ENCODE measurements at regions not wholly inside any gene's neighbourhood (a gene's known extent, or its start where the extent isn't known, plus 50 kb on each side); places are given as distances from the start of the nearest gene placed in this dataset.

DNA sequence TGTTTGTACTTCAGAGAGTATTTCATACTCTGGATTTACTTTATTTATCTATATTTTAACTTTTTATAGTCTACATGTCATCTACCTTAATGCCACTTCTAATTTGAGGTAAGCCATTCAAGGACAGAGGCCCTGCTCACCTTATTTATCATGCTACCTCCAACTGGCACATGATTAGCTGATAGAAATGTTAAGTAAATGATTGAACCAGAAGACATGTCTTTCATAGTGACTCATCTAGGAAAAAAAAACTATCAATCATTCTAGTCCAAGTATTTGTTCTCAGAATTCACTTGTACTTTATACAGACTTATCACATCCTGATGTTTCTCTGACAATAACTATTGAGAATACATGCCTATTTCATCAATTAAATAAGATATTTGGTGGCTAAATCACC, 856.3 kb downstream of the XPNPEP1 start:
- no peaks in the 10 kb centered on the region for H3K27me3 ChIP-seq
- TF ChIP-seq CTCF (IDR thresholded peaks at IDR 0.05; ENCODE audit: poor library complexity) (no peak), EZH2 (IDR thresholded peaks at IDR 0.05; ENCODE audit: borderline replicate concordance) (no peak), EZH2phosphoT487 (IDR thresholded peaks at IDR 0.05; ENCODE audit: low read depth, severe bottlenecking, unreplicated experiment) (no peak)
- H4K20me1 ChIP-seq (ENCODE audit: insufficient read depth, poor library complexity, severe bottlenecking): no peaks in the 10 kb centered on the region
- no peaks in the 10 kb centered on the region for H3K79me2 ChIP-seq
- H3K4me1 ChIP-seq (ENCODE audit: insufficient read depth): no peaks in the 10 kb centered on the region
- no peaks in the 10 kb centered on the region for H3K9me2 ChIP-seq (replicated peaks; ENCODE audit: insufficient read depth)
- no peak overlapping the region for H3K4me3 ChIP-seq
- H3K9me3 ChIP-seq (ENCODE audit: low read depth): no peaks in the 10 kb centered on the region
- peak; percentile 18 for DNase-seq (ENCODE audit: low spot score)
- H3K36me3 ChIP-seq (replicated peaks; ENCODE audit: insufficient read depth, low read depth): no peaks in the 10 kb centered on the region
- H2AFZ ChIP-seq: no peak overlapping the region
- no peak overlapping the region for H3K4me2 ChIP-seq
- no peak overlapping the region for H3K27ac ChIP-seq

- no peak overlapping the region for H2AFZ ChIP-seq
- no peak overlapping the region for H3K27ac ChIP-seq
- no peaks in the 10 kb centered on the region for H3K79me2 ChIP-seq
- DNase-seq (ENCODE audit: low spot score): no peak
- 84% methylated on average over 2 of the region's 2 CpGs for WGBS (ENCODE audit: low lambda C conversion rate, missing lambda C conversion rate)
- H3K9me2 ChIP-seq (replicated peaks; ENCODE audit: insufficient read depth): no peaks in the 10 kb centered on the region
- no peaks in the 10 kb centered on the region for H3K27me3 ChIP-seq
- no peak overlapping the region for H3K4me3 ChIP-seq
- H3K9me3 ChIP-seq (ENCODE audit: low read depth): no peaks in the 10 kb centered on the region
- no peak overlapping the region for H3K4me2 ChIP-seq
- no peaks in the 10 kb centered on the region for H3K4me1 ChIP-seq (ENCODE audit: insufficient read depth)
- no peak for TF ChIP-seq EZH2phosphoT487 (IDR thresholded peaks at IDR 0.05; ENCODE audit: low read depth, severe bottlenecking, unreplicated experiment)
- TF ChIP-seq EZH2 (IDR thresholded peaks at IDR 0.05; ENCODE audit: borderline replicate concordance): no peak
- no peak for TF ChIP-seq CTCF (IDR thresholded peaks at IDR 0.05; ENCODE audit: poor library complexity)
- H4K20me1 ChIP-seq (ENCODE audit: insufficient read depth, poor library complexity, severe bottlenecking): no peaks in the 10 kb centered on the region
- H3K36me3 ChIP-seq (replicated peaks; ENCODE audit: insufficient read depth, low read depth): no peaks in the 10 kb centered on the region
Measured at GRCh38 chr10:109065821-109066220, 857.5 kb downstream of the XPNPEP1 start.

GRCh38 chr10:109062371-109062770, 860.9 kb downstream of the XPNPEP1 start:
- DNase-seq (ENCODE audit: low spot score): peak; percentile 11
- Histone ChIP-seq H3K27me3 (no peaks in the 10 kb centered on the region), H3K4me3 (no peak overlapping the region), H3K4me1 (ENCODE audit: insufficient read depth) (no peaks in the 10 kb centered on the region), H3K4me2 (no peak overlapping the region), H3K36me3 (replicated peaks; ENCODE audit: insufficient read depth, low read depth) (no peaks in the 10 kb centered on the region), H3K27ac (no peak overlapping the region), H3K9me3 (ENCODE audit: low read depth) (no peaks in the 10 kb centered on the region), H3K79me2 (no peaks in the 10 kb centered on the region), H4K20me1 (ENCODE audit: insufficient read depth, poor library complexity, severe bottlenecking) (no peaks in the 10 kb centered on the region), H3K9me2 (replicated peaks; ENCODE audit: insufficient read depth) (no peaks in the 10 kb centered on the region), H2AFZ (no peak overlapping the region)
- TF ChIP-seq EZH2 (IDR thresholded peaks at IDR 0.05; ENCODE audit: borderline replicate concordance): no peak
- TF ChIP-seq CTCF (IDR thresholded peaks at IDR 0.05; ENCODE audit: poor library complexity): no peak
- no peak for TF ChIP-seq EZH2phosphoT487 (IDR thresholded peaks at IDR 0.05; ENCODE audit: low read depth, severe bottlenecking, unreplicated experiment)

DNA sequence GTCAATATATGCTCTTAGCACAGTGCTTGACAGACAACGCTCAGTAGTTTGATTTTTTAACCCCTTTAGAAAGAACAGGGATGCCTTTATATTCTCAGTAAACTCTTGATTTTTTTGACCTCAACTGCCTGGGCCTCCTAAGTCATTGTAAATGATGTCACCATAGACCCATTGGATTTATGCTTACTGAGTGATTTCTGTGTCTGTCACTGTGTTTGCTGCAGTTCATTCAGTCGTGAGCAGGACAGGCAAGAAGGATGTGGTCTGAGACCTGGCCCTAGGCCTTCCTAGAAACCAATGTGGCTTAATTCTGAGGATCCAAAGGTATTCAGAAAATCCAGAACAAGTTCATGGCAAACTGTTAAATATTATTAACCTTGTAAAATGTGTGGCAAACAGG, 868.1 kb downstream of the XPNPEP1 start:
- WGBS (ENCODE audit: low lambda C conversion rate, missing lambda C conversion rate): 93% methylated on average over 2 of the region's 2 CpGs
- DNase-seq (ENCODE audit: low spot score): no peak
- no peaks in the 10 kb centered on the region for H4K20me1 ChIP-seq (ENCODE audit: insufficient read depth, poor library complexity, severe bottlenecking)

More for the DNA sequence above, 868.1 kb downstream of the XPNPEP1 start:
- no peak for TF ChIP-seq EZH2phosphoT487 (IDR thresholded peaks at IDR 0.05; ENCODE audit: low read depth, severe bottlenecking, unreplicated experiment)
- TF ChIP-seq CTCF (IDR thresholded peaks at IDR 0.05; ENCODE audit: poor library complexity): no peak
- no peak for TF ChIP-seq EZH2 (IDR thresholded peaks at IDR 0.05; ENCODE audit: borderline replicate concordance)
- Histone ChIP-seq H3K4me1 (ENCODE audit: insufficient read depth) (no peaks in the 10 kb centered on the region), H3K9me3 (ENCODE audit: low read depth) (no peaks in the 10 kb centered on the region), H3K79me2 (no peaks in the 10 kb centered on the region), H3K27ac (no peak overlapping the region), H3K4me2 (no peak overlapping the region), H3K27me3 (no peaks in the 10 kb centered on the region), H3K36me3 (replicated peaks; ENCODE audit: insufficient read depth, low read depth) (no peaks in the 10 kb centered on the region), H3K9me2 (replicated peaks; ENCODE audit: insufficient read depth) (no peaks in the 10 kb centered on the region), H2AFZ (no peak overlapping the region), H3K4me3 (no peak overlapping the region)
